SU-DHL-6 (cell line): ENCODE measurements at regions not wholly inside any gene's neighbourhood (a gene's known extent, or its start where the extent isn't known, plus 50 kb on each side); places are given as distances from the start of the nearest gene placed in this dataset.

Experiments used
- EZH2phosphoT487 ChIP-seq: fragments of 200-600 bp; sonication (generic), shearing (Covaris generic); conservative IDR thresholded peaks from 2 replicates; pipeline ENCODE4 v1.6.1; 2018; ENCODE audit warnings: mild to moderate bottlenecking, antibody characterized with exemption, low read length, moderate library complexity, mixed read lengths
- TF ChIP-seq, protein P1 (sequence below): fragments of 200-600 bp; sonication (generic); IDR thresholded peaks from one replicate; pipeline ENCODE4 v1.5.1; 2017; ENCODE audit warnings: antibody characterized with exemption, mild to moderate bottlenecking, low read length, moderate library complexity; ENCODE audit not compliant: insufficient read depth, poor library complexity, severe bottlenecking

GRCh38 chr5:91224456-91224855 lies 158.7 kb downstream of the ARRDC3 start:
- TF ChIP-seq, protein P1, sequence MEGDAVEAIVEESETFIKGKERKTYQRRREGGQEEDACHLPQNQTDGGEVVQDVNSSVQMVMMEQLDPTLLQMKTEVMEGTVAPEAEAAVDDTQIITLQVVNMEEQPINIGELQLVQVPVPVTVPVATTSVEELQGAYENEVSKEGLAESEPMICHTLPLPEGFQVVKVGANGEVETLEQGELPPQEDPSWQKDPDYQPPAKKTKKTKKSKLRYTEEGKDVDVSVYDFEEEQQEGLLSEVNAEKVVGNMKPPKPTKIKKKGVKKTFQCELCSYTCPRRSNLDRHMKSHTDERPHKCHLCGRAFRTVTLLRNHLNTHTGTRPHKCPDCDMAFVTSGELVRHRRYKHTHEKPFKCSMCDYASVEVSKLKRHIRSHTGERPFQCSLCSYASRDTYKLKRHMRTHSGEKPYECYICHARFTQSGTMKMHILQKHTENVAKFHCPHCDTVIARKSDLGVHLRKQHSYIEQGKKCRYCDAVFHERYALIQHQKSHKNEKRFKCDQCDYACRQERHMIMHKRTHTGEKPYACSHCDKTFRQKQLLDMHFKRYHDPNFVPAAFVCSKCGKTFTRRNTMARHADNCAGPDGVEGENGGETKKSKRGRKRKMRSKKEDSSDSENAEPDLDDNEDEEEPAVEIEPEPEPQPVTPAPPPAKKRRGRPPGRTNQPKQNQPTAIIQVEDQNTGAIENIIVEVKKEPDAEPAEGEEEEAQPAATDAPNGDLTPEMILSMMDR: no peak
- TF ChIP-seq EZH2phosphoT487: no peak
